ENCODE measurements at regions not wholly inside any gene's neighbourhood (a gene's known extent, or its start where the extent isn't known, plus 50 kb on each side); places are given as distances from the start of the nearest gene placed in this dataset.

DNA sequence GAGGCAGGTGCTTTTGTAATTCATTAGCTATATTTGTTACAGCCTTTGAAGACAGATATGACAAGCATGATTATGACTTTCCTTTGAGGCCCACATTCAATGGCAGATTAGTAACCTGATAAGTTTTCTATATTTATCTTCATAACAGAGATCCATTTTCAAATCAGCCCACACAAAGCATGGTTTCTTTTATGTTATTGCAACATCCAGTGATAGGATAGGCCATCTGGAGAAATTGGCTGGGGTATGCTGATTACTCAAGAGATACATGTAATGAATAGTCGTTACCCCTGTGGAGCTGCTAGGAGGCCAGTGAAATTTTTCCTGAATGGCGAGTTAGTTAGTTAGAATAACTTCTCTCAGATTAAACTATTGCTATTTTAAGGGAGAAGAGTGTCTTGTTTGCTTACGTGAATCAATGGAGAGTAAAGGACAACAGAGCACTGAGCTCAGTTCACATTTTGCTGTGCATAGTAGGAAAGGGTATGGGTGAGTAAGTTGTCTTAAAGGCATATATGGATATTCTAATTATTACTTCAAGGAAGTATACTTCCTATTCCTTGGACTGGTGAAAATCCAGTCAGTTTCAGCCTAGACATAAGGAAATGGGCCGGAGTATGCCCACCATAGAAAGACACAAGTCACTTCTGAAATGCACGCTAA, 79.2 kb upstream of the DKK2 start:
- H3K4me3 ChIP-seq (ENCODE audit: extremely low read depth, insufficient read depth, low read length, poor library complexity, severe bottlenecking), result no peak overlapping the region
- H3K4me1 ChIP-seq (ENCODE audit: control insufficient read depth, insufficient read depth, low read length, poor library complexity, severe bottlenecking), result no peaks in the 10 kb centered on the region
- WGBS, 2 experiments (ENCODE audit: insufficient coverage in 2 of 2), result 70% methylated on average over 2 of the region's 5 CpGs; no CpG with 5 or more reads in 1 of the 2 experiments

DNA sequence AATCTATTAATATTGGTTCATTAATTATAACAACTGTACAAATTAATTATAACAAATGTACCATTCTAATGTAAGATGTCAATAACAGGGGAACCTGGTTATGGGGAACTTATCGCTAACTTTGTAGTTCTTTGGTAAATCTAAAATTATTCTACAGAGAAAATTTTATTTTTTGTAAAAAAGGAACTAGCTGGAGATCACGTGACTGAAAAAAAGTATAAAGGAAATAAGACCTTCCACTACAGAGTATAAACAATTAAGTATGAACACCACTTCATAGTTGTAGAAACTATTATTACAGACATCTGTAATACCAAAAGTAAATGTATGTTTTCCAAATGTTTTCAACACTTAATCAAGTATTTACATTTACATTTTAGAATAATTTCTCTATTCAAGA, 77.9 kb upstream of the DKK2 start:
- Histone ChIP-seq H3K4me3 (ENCODE audit: extremely low read depth, insufficient read depth, low read length, poor library complexity, severe bottlenecking) (no peak overlapping the region), H3K27ac (ENCODE audit: low read depth, low read length, severe bottlenecking) (no peak overlapping the region), H3K36me3 (ENCODE audit: control insufficient read depth, insufficient read depth, low read length) (no peaks in the 10 kb centered on the region), H3K9me3 (ENCODE audit: control insufficient read depth, low read length) (peaks cover 3% of the 10 kb centered on the region), H3K4me1 (ENCODE audit: control insufficient read depth, insufficient read depth, low read length, poor library complexity, severe bottlenecking) (no peaks in the 10 kb centered on the region)
- no CpG with 5 or more reads among the region's 2 CpGs for WGBS, 2 experiments (ENCODE audit: insufficient coverage in 2 of 2)

More for the DNA sequence above, 79.2 kb upstream of the DKK2 start:
- Histone ChIP-seq H3K9me3 (ENCODE audit: control insufficient read depth, low read length) (peaks cover 3% of the 10 kb centered on the region), H3K36me3 (ENCODE audit: control insufficient read depth, insufficient read depth, low read length) (no peaks in the 10 kb centered on the region), H3K27ac (ENCODE audit: low read depth, low read length, severe bottlenecking) (no peak overlapping the region)

- H3K36me3 ChIP-seq (ENCODE audit: control insufficient read depth, insufficient read depth, low read length), result no peaks in the 10 kb centered on the region
- no peaks in the 10 kb centered on the region for H3K4me1 ChIP-seq (ENCODE audit: control insufficient read depth, insufficient read depth, low read length, poor library complexity, severe bottlenecking)
- 88 to 92% methylated on average over 1 to 2 of the region's 2 CpGs for WGBS, 2 experiments (ENCODE audit: insufficient coverage in 2 of 2)
- H3K9me3 ChIP-seq (ENCODE audit: control insufficient read depth, low read length), result no peaks in the 10 kb centered on the region
- H3K27ac ChIP-seq (ENCODE audit: low read depth, low read length, severe bottlenecking), result no peak overlapping the region
- no peak overlapping the region for H3K4me3 ChIP-seq (ENCODE audit: extremely low read depth, insufficient read depth, low read length, poor library complexity, severe bottlenecking)
These were observed 62.3 kb upstream of the DKK2 start for GRCh38 chr4:107098401-107098800.

DNA sequence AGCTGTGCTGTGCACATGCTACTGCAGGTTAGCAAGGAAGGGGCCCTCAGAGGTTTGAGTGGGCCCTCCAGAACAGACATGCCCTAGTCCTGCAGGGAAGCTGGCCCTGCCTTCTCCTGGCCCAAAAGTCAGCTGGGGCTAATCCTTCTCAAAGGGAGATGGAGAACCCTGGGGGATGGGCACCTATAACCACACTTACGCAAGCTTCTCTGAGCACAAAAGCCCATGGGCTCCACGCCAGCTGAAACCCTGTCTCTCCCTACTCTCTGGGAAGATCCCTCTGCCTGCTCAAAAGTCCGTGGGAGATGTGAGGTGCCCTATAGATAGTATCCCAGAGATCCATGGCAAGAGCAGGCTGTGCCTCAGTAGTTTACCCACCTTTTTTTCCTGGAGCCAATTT, 58.9 kb upstream of the DKK2 start:
- 60 to 100% methylated on average over 2 of the region's 3 CpGs for WGBS, 2 experiments (ENCODE audit: insufficient coverage in 2 of 2)
- Histone ChIP-seq H3K4me3 (ENCODE audit: extremely low read depth, insufficient read depth, low read length, poor library complexity, severe bottlenecking) (no peak overlapping the region), H3K9me3 (ENCODE audit: control insufficient read depth, low read length) (no peaks in the 10 kb centered on the region), H3K27ac (ENCODE audit: low read depth, low read length, severe bottlenecking) (no peak overlapping the region), H3K36me3 (ENCODE audit: control insufficient read depth, insufficient read depth, low read length) (no peaks in the 10 kb centered on the region), H3K4me1 (ENCODE audit: control insufficient read depth, insufficient read depth, low read length, poor library complexity, severe bottlenecking) (no peaks in the 10 kb centered on the region)

- Histone ChIP-seq H3K9me3 (ENCODE audit: control insufficient read depth, low read length) (no peaks in the 10 kb centered on the region), H3K27ac (ENCODE audit: low read depth, low read length, severe bottlenecking) (no peak overlapping the region), H3K36me3 (ENCODE audit: control insufficient read depth, insufficient read depth, low read length) (no peaks in the 10 kb centered on the region), H3K4me3 (ENCODE audit: extremely low read depth, insufficient read depth, low read length, poor library complexity, severe bottlenecking) (no peak overlapping the region), H3K4me1 (ENCODE audit: control insufficient read depth, insufficient read depth, low read length, poor library complexity, severe bottlenecking) (no peaks in the 10 kb centered on the region)
- WGBS, 2 experiments (ENCODE audit: insufficient coverage in 2 of 2), result 100% methylated on average over 2 of the region's 2 CpGs; no CpG with 5 or more reads in 1 of the 2 experiments
These were observed 58.2 kb upstream of the DKK2 start for GRCh38 chr4:107094332-107094731.
